Skeletal muscle cell (primary cell): ENCODE measurements at regions not wholly inside any gene's neighbourhood (a gene's known extent, or its start where the extent isn't known, plus 50 kb on each side); places are given as distances from the start of the nearest gene placed in this dataset.
A peak's percentile ranks its signal among the peaks of the same experiment; 100 is the strongest.
"Not testable (repeated sequence)": the region's sequence is repeated elsewhere in the genome, so short reads cannot be mapped to it uniquely, and the experiment has no call there.

Experiments used
- DNase-seq: peaks from one replicate; pipeline ENCODE4 v3.0.0-alpha.2; 2010; ENCODE audit warnings: low read depth
- H3K4me3 ChIP-seq: 2 replicates; pipeline ENCODE4 v1.5.1; 2011; ENCODE audit warnings: low read depth, mild to moderate bottlenecking, control low read depth, low read length, moderate library complexity

DNA sequence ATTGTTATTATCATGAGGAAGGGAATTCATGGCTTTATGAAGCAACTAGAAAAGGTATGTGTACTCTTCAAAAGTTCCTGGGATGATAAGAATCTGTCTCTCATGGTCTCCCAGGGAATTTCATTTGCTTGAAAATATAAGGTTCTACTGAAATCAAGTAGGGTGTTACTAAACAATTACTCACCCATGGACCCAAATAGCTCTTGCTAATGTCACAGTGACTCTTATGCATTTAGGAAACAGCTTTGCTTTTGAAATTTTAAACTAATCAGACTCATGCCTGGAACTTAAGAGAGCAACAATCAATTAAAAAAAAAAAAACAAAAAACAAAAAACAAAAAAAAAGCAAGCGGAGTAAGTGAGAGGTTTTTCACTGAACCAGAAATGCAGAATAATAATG lies 1546.3 kb upstream of the TENM4 start:
- H3K4me3 ChIP-seq = no peak overlapping the region
- DNase-seq = no peak

DNA sequence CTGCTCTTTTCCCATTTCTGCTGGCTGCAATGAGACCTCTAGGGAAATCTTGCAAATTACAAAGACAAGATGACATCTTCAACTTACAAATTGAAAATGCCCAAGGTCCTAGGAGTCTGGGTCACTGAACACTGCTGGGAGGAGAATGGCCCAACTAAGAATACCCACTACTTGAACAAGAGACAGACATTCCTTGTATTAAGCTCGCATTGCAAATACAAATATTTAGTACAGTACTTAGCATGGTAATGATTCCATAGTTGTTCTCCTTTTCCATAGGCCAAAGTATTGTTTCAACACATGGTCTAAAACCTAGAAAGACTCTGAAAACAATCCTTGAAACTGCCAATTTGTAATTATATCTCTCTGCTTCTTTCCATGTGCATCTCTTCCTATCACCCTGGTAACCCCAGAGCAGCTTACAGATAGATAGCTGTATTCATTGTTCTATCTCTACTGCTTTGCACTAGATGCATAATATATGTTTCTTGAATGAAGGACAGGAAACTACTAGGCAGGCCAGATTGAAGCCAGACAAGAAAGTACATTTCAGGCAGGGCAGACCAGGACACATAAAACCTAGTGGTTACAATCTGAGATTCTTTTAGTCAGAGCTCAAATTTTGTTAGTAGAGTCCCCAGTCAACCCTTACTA lies 1545.7 kb upstream of the TENM4 start:
- no peak for DNase-seq
- no peak overlapping the region for H3K4me3 ChIP-seq

DNA sequence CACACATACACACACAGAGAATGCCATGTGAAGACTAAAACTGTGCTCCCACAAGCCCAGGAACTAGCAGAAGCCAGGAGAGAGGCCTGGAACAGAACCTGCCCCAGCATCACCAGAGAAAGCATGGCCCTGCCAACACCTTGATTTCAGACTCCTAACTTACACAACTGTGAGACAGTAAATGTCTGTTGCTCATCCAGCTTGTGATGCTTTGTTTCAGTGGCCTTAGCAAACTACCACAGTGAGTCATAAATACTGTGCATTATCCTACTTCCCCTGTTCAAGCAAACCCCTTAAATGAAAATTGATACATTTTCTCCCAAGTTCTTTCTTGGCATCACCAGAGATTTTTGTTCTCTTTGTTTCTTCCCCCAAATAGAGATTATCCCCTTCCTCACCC lies 1539.4 kb upstream of the TENM4 start:
- peak; percentile 45 for DNase-seq
- H3K4me3 ChIP-seq = no peak overlapping the region

DNA sequence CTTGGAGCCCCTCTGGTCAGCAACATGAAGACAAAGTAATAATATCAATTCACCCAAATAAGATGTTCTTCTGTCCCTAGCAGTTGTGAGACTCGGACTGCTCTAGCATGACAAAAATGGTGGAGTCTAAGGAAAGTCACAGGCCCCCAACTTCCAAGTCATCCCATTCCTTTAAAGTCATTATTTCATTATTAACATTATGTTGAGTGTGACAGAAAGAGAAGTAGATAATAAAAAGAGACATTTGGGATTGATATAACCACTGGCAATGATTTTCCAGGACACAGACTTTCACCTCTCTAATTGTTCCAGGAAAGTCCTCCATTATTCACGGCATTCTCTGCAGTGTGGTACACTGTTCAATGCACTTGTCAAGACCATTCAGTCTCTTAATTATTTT lies 1533.0 kb upstream of the TENM4 start:
- no peak overlapping the region for H3K4me3 ChIP-seq
- DNase-seq = no peak

DNA sequence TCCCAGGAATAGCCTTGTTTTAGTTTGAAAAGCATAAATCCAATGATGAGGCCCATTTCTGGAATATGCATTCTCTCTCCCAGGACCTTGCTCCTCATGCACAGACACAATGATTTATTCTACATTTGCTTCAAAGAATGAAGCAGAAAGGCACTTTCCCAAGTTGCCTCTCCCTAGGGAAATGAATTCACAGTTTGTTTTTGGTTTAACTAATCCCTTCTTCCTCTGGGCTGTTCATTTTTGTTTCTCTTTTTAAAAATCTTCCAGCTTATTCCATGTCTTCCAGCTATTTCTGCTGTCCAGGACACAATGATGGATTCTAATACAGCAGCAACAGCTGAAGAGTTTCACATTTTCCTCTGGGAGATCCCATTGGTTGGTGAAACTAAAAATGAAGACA lies 1529.2 kb upstream of the TENM4 start:
- DNase-seq = peak; percentile 32
- no peak overlapping the region for H3K4me3 ChIP-seq

DNA sequence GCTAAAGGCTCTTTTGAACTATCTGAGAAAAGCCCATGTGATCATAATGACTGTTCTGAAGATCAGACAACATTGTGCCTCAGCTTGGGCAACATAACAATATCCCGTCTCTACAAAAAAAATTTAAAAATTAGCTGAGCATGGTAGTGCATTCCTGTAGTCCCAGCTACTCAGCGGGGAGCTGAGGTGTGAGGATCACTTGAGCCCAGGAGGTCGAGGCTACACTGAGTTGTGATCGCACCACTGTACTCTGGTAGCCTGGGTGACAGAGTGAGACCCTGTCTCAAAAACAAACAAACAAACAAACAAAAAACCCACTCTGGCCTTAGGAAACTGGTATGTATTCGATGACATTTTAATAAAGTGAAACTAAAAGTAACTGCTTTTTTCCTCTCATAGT lies 1526.8 kb upstream of the TENM4 start:
- no peak overlapping the region for H3K4me3 ChIP-seq
- no peak for DNase-seq

DNA sequence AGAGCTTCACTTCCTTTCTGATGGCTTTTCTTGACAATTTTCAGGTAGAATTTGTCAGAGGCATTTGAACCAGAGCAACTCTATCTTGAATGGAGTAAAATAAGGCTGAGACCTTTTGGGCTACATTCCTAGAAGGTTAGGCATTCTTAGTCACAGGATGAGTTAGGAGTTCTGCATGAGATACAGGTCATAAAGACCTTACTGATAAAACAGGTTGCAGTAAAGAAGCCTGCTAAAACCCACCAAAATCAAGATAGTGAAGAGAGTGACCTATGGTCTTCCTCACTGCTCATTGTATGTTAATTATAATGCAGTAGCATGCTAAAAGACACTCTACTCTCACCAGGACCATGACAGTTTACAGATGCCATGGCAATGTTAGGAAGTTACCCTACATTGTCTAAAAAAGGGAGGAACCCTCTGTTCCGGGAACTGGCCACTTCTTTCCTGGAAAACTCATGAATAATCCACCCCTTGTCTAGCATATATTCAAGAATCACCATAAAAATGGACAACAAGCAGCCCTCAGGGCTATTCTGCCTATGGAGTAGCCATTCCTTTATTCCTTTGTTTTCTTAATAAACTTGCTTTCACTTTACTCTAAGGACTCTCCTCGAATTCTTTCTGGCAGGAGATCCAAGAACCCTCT lies 1519.7 kb upstream of the TENM4 start:
- DNase-seq = no peak
- no peak overlapping the region for H3K4me3 ChIP-seq

DNA sequence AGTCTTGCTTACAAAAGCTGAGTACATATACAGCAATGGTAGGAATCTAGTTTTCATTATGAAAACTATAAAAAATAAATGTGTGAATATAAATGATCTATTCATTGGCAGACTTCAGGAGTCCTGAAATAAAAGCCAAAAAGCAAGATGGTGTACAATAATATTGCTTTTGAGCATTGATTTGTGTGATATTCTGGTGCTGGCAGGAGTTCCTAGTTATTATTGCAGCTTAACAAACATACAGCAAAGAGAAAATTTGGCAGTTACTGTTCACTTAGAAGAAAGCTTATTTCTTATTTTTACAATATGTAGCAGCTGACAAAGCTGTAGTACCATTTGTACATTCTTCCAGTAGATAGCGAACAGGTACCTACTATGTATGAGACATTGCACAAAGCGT lies 1518.9 kb upstream of the TENM4 start:
- no peak overlapping the region for H3K4me3 ChIP-seq
- no peak for DNase-seq

DNA sequence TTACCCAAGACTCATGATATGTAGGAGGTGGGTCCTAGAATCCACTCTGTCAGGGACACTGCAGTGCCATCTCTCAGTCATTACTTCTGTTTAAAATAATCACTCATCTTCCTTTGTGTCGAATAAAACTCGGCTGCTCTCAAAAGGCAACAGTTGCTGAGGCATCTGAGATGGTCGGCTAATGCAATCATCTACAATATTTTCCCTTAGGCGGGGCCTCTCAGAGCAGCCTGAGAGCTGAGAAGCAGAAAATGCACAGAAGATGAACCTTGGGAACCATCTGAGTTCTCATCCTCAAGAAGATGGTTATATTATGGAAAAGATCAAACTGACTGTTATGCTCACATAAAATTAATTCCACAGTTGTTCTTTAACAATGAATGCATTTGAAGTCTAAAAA lies 1518.2 kb upstream of the TENM4 start:
- H3K4me3 ChIP-seq = no peak overlapping the region
- peak; percentile 29 for DNase-seq

DNA sequence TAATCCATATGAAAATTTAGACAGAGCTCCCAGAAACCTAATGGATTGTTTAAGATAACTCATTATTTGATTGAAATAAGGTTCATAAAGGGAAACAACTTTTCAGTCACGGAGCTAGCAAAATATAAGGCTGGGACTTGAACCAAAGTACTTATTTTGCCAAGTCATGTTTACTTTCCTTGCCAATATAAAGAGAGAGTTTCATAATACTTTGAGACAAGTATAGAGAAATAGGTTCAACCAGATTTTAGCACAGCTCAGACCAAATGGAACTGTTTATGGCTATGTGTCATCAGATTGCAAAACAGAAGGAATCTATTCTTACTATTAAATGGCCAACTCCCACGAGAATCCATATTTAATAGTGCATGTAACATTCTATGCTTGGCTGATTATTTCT lies 1517.5 kb upstream of the TENM4 start:
- peak; percentile 74 for DNase-seq
- no peak overlapping the region for H3K4me3 ChIP-seq

DNA sequence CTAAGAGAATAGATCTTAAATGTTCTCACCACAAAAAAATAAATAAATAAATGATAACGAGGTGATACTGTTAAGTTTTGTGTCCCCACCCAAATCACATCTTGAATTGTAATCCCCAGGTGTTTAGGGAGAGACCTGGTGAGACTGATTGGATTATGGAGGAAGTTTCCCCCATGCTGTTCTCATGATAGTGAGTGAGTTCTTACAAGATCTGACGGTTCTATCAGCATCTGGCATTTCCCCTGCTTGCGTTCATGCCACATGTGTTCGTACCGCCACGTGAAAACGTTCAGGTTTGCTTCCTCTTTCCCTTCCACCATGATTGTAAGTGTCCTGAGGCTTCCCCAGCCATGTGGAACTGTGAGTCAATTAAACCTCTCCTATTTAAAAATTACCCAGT lies 1514.8 kb upstream of the TENM4 start:
- H3K4me3 ChIP-seq = no peak overlapping the region
- DNase-seq = no peak

DNA sequence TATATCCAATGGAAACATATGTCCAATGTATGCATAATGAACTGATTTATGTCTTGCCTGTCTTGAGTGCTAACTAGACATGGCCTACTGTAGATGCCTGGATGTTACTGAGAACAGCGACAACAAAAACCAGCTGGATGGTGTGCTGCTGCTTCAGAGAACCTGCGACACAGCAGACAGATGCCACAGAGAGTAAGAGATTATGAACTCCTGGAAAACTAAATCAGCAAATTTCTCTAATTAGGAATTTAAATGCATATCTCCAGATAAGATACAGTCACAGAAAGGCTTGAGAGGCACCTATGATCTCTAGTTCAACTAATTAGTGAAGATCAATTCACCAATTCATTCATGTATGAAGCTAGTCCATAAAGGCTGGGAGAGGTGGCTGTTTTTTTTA lies 1508.0 kb upstream of the TENM4 start:
- no peak for DNase-seq
- no peak overlapping the region for H3K4me3 ChIP-seq

DNA sequence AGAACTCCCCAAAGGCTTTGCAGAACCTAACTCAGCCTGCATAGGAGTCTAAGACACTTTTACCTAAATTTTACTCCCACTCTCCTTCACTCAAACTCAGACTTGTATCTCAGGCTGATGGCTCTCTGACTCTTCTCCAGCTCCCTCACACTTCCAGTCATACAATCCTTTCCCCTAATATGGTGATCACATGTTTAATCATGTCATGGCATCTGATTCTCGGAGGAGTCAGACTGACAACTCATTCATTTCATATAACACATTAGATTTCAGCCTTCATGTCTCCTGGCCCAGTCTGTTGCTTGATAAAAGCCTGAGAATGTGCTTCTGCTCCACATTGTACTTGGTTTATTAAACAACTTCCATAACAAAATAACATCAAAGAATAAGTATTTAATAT lies 1503.9 kb upstream of the TENM4 start:
- no peak for DNase-seq
- H3K4me3 ChIP-seq = no peak overlapping the region

DNA sequence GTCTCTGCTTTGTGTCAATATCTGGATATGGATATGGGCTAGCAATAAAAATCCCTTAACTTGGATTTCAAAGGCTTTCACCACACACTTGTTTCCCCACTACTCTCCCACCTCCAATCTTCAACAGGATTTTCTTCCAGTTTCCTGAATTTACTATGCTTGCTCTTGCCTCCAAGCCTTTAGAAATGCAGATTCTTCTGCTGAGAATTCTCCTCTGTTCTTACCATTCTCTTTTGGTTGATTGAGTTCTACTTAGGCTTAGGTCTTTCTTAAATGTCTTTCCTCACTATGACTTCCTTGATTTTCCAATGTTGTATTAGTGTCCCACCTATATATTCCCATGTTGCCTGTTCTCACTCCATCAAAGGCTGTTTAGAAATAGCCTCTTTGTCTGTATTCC lies 1502.4 kb upstream of the TENM4 start:
- no peak overlapping the region for H3K4me3 ChIP-seq
- DNase-seq = no peak

DNA sequence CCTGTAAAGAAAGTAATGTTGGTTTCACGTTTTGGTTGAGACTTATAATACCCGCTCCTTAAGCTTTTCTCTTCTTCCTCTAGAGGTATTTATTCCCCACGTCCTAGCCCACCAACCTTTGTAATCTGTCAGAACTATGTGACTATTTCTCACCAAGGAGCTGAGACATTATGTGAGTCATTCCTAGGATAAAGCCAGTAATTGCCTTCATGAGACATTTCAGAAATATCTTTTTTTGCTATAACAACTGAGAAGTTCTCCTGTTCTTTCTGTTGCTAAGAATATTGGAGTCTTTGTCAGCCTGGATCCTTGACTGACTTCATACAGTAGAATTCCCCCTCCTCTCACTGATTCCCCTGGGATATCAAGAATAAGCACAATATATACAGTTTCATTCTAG lies 1497.0 kb upstream of the TENM4 start:
- DNase-seq = no peak
- H3K4me3 ChIP-seq = no peak overlapping the region

DNA sequence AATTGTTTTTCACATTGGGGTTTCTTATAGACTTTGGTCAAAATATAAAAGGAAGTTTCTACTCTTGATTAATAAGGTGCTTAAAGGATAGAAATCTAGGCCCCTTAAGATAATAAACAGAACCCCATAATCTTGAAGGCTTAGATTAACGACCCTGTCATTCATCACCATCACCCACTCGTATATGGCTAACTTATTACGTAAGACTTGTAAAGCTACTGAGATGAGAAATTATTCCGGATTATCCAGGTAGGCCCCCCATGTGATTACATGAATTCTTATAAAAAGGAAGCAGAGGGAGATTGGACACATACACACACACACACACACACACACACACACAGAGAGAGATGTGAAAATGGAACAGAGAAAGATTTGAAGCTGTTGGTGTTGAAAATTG lies 1489.2 kb upstream of the TENM4 start:
- no peak overlapping the region for H3K4me3 ChIP-seq
- DNase-seq = no peak

DNA sequence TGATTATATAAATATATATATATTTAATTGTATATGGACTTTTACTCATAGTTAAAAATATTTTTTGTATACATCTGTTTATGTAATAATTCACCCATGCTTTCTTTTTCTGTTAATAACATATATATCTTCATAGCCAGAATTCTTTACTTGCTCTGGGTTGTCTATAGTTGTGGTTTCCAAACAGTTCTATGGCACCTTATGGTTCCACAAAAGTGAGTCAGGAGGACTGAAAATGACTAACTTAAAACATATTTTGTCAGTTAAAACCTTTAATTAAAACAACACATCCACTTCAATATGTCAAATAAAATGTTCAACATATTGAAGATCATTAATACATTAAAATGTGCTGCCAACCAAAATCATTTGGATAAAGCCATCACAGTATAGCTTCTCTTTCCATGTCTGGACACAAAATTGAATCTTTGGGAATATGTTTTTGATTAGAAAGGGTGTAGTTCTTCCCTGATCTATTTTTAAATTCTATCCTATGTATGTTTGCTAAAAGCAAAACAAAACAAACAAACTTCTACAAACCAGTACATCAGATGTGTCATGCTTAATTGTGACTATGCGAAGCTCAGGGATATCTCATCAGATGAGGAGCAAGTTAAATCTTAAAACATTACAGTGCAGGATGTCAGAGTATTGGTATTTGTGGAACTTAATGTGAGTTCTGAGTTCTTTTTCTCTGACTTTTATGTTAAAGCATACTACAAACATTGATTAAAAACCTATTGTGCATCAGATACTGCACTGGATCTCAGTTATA lies 1488.4 kb upstream of the TENM4 start:
- DNase-seq = no peak
- H3K4me3 ChIP-seq = no peak overlapping the region

DNA sequence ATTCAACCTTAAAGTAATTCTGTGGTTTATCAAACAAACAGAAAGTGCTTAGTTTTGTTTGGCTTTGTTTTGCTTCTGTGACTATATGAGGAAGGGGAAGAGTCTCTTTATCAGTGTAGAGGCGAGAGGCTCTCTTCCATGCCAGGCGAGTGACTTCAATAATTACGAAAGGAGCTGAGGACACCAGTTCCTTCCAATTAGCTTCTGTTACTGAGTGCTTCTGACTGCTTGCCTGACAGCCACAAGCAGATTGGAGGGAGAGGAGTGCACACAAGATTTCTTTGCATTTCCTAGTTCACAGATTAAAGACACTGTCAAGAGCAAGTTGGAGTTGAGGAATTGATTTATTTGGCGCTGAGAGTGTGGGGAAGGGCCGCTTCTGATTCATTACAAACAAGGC lies 1484.5 kb upstream of the TENM4 start:
- H3K4me3 ChIP-seq = no peak overlapping the region
- DNase-seq = no peak

DNA sequence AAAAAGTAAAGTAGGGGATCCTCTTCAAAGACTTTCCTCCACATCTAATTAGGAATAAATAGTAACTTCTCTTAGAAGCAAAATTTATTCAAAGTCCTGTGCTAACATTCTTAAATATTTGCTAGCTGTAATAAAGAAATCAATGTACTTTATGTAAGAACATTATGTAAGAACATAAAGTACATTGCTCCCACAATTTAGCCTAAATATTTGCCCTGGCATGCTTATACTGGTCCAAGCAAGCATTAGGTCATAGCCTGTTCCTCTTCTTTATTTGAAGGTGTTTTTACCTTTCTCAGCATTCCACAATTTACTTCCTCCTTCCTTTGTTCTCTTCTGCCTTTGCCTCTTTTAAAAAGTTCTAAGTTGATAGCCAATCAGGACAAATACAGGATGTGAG lies 1480.5 kb upstream of the TENM4 start:
- not testable (repeated sequence) for H3K4me3 ChIP-seq, DNase-seq

DNA sequence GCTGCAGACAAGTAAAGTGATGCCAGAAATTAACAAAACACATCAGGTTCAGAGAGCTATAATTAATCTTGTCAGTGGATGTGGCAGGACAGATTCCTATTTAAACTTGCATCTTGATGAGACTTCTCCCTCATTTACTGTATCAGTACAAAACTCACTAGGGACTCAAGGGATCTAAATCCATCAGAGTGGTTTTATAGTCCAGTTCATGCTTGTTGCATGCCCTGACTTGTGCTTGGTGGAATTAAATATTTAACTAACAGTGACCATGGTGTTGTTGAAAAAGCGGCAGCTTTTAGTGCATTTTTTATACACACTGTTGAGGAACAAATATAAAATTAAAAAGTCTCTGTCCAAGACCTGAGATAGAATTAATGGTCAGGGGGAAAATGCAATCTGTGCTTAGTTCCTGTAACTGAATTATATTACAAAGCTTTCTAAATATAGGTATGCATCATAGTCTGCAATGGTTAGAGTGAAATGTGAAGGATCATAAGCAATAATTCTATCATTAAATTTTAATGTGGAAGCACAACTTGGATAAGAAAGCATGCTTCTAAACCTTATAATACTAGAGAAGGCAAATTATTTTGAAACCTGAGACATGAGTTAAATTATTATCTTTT lies 1475.5 kb upstream of the TENM4 start:
- DNase-seq = no peak

More for the DNA sequence above, 1475.5 kb upstream of the TENM4 start:
- H3K4me3 ChIP-seq = no peak overlapping the region
